Mammary epithelial cell (primary cell): ENCODE measurements at regions not wholly inside any gene's neighbourhood (a gene's known extent, or its start where the extent isn't known, plus 50 kb on each side); places are given as distances from the start of the nearest gene placed in this dataset.
"Not testable (repeated sequence)": the region's sequence is repeated elsewhere in the genome, so short reads cannot be mapped to it uniquely, and the experiment has no call there.

Source experiments
- EZH2 ChIP-seq: IDR thresholded peaks from 2 replicates; pipeline ENCODE4 v1.6.1; 2012; ENCODE audit warnings: low read length, inconsistent platforms, borderline replicate concordance
- TF ChIP-seq, protein P1 (sequence below), 2 donors: IDR thresholded peaks in 1 of 2; conservative IDR thresholded peaks in 1 of 2; 2 replicates each; pipeline ENCODE4 v1.5.1; 2011 to 2012; ENCODE audit warnings: inconsistent platforms in 2 of 2, low read length in 2 of 2, mild to moderate bottlenecking in 2 of 2, control low read depth in 1 of 2, low read depth in 1 of 2; ENCODE audit not compliant: insufficient read depth in 1 of 2; ENCODE audit errors: extremely low read depth in 1 of 2

DNA sequence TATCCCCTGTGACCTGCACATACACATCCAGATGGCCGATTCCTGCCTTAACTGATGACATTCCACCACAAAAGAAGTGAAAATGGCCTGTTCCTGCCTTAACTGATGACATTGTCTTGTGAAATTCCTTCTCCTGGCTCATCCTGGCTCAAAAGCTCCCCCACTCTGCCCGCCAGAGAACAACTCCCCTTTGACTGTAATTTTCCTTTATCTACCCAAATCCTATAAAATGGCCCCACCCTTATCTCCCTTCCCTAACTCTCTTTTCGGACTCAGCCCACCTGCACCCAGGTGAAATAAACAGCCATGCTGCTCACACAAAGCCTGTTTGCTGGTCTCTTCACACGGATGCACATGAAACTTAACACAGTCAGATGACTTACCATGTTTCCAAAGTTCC is 403.8 kb downstream of the TBC1D32 start:
- TF ChIP-seq, protein P1, sequence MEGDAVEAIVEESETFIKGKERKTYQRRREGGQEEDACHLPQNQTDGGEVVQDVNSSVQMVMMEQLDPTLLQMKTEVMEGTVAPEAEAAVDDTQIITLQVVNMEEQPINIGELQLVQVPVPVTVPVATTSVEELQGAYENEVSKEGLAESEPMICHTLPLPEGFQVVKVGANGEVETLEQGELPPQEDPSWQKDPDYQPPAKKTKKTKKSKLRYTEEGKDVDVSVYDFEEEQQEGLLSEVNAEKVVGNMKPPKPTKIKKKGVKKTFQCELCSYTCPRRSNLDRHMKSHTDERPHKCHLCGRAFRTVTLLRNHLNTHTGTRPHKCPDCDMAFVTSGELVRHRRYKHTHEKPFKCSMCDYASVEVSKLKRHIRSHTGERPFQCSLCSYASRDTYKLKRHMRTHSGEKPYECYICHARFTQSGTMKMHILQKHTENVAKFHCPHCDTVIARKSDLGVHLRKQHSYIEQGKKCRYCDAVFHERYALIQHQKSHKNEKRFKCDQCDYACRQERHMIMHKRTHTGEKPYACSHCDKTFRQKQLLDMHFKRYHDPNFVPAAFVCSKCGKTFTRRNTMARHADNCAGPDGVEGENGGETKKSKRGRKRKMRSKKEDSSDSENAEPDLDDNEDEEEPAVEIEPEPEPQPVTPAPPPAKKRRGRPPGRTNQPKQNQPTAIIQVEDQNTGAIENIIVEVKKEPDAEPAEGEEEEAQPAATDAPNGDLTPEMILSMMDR (conservative IDR thresholded peaks at IDR 0.05 in 1 of 2, IDR thresholded peaks at IDR 0.05 in 1 of 2; ENCODE audit: extremely low read depth in 1 of 2, insufficient read depth in 1 of 2, low read depth in 1 of 2, low read length in 2 of 2) = not testable (repeated sequence)
- TF ChIP-seq EZH2 = not testable (repeated sequence)
